Panc1 (cell line): ENCODE measurements at regions not wholly inside any gene's neighbourhood (a gene's known extent, or its start where the extent isn't known, plus 50 kb on each side); places are given as distances from the start of the nearest gene placed in this dataset.

Experiments used
- ATAC-seq: fragments of 200-7000 bp; cut with Tn5 transposase; 2 replicates; pipeline ENCODE4 v1.9.1; 2020; ENCODE audit warnings: mild to moderate bottlenecking, moderate library complexity
- BruUV-seq: library from RNA; stranded (reverse); fragments of 400-500 nt; replicated peaks from 2 replicates; lab custom pipeline; 2021; lab: Mats Ljungman, UMichigan
- CTCF ChIA-PET: fragments of 300-600 bp; sonication (Branson Sonifier 250); formaldehyde crosslinking; loops from one replicate; lab custom pipeline; 2022; ENCODE audit warnings: antibody characterized with exemption; lab: Charles Lee
- POLR2A ChIA-PET: fragments of 300-600 bp; sonication (Branson Sonifier 250); formaldehyde crosslinking; loops from one replicate; lab custom pipeline; 2022; ENCODE audit warnings: antibody characterized with exemption; lab: Charles Lee
- DNase-seq: peaks from one replicate; pipeline ENCODE4 v3.0.0-alpha.2; 2010; ENCODE audit warnings: low read depth, low spot score
- H3K27ac ChIP-seq: 2 replicates; pipeline ENCODE4 v1.5.1; 2011; ENCODE audit warnings: mild to moderate bottlenecking, low read length, inconsistent platforms
- H3K27me3 ChIP-seq: fragments of 200-500 bp; sonication (Bioruptor generic); 2 replicates; pipeline ENCODE4 v1.6.0; 2014; ENCODE audit warnings: low read length, inconsistent platforms; ENCODE audit not compliant: control insufficient read depth, insufficient read depth
- H3K36me3 ChIP-seq: fragments of 200-500 bp; sonication (Bioruptor generic); 2 replicates; pipeline ENCODE4 v1.5.1; 2014; ENCODE audit warnings: inconsistent platforms, mild to moderate bottlenecking, low read length, moderate library complexity; ENCODE audit not compliant: control insufficient read depth, insufficient read depth
- H3K4me1 ChIP-seq: 2 replicates; pipeline ENCODE4 v1.5.1; 2011; ENCODE audit warnings: inconsistent platforms, mild to moderate bottlenecking, low read length, moderate library complexity; ENCODE audit not compliant: control insufficient read depth, insufficient read depth
- H3K4me3 ChIP-seq, 2 experiments: 2 replicates each; pipeline ENCODE4 v1.5.1; 2011 to 2012; ENCODE audit warnings: low read depth in 2 of 2, low read length in 2 of 2, mild to moderate bottlenecking in 2 of 2, inconsistent platforms in 1 of 2, moderate library complexity in 1 of 2
- H3K9me3 ChIP-seq: fragments of 200-500 bp; sonication (Bioruptor generic); 2 replicates; pipeline ENCODE4 v1.5.1; 2014; ENCODE audit warnings: low read depth, mild to moderate bottlenecking, inconsistent platforms, low read length, moderate library complexity; ENCODE audit not compliant: control insufficient read depth, insufficient read depth
- POLR2AphosphoS5 ChIP-seq: IDR thresholded peaks from 2 replicates; pipeline ENCODE4 v1.6.1; 2012; ENCODE audit warnings: mild to moderate bottlenecking, low read depth, low read length, moderate library complexity
- SIN3A ChIP-seq: IDR thresholded peaks from 2 replicates; pipeline ENCODE4 v1.6.1; 2012; ENCODE audit warnings: low read depth, mild to moderate bottlenecking, low read length, moderate library complexity, borderline replicate concordance; ENCODE audit not compliant: insufficient read depth
- TCF7L2 ChIP-seq: IDR thresholded peaks from 2 replicates; pipeline ENCODE4 v1.6.1; 2011; ENCODE audit warnings: mild to moderate bottlenecking, low read depth, low read length, inconsistent platforms
- in situ Hi-C: cut with HindIII; loops from 2 replicates; pipeline ENCODE4 v1.10.0; 2016; ENCODE audit warnings: low sequenced_read_pairs, low pct_unique_long_range_greater_than_20kb
- intact Hi-C: fragments of 100-400 bp; cut with micrococcal nuclease; formaldehyde crosslinking; loops from one replicate; pipeline ENCODE4 v1.10.0; 2022; ENCODE audit not compliant: unreplicated experiment
- TF ChIP-seq, protein P1 (sequence below), 2 experiments: IDR thresholded peaks; 2 replicates each; pipeline ENCODE4 v1.6.1; 2011 to 2012; ENCODE audit warnings: low read depth in 2 of 2, control low read depth in 1 of 2, low read length in 1 of 2, mild to moderate bottlenecking in 1 of 2, moderate library complexity in 1 of 2; ENCODE audit not compliant: insufficient read depth in 1 of 2
- TF ChIP-seq, protein P2 (sequence below): fragments of 450-650 bp; IDR thresholded peaks from 2 replicates; pipeline ENCODE4 v1.5.1; 2017; ENCODE audit warnings: mild to moderate bottlenecking

DNA sequence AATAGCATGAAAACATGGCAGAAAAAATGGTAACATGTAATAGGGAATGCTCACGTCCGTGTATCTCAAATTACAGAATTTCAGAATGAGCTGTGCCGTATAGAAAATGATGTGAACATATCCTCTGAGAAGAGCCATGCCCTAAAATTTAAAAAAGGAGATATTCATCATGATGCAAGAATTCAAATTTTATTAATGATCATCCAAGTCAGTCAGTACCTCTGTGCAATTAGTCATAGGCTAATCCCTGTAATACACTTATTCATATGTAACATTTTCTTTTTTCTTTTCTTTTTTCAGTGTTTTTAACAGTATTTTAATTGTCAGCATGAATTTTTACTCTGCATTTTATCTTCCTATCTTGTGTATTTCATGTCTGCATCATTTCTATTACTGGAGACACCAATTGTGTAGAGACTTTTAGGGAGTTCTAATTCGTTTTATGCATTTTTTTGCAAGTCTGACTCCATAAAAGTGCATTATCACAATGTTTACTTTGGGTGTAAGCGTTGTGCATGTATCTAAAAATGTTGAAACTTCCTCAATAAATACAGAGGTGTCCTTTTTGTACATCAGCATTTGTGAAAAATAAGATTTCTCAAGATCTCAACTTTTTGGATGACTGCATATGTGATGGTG lies 1103.7 kb upstream of the CELF2 start:
- H3K4me1 ChIP-seq, result no peaks in the 10 kb centered on the region
- no peaks in the 10 kb centered on the region for H3K9me3 ChIP-seq
- TF ChIP-seq POLR2AphosphoS5 (no peak), SIN3A (no peak), TCF7L2 (no peak)
- TF ChIP-seq, protein P1, sequence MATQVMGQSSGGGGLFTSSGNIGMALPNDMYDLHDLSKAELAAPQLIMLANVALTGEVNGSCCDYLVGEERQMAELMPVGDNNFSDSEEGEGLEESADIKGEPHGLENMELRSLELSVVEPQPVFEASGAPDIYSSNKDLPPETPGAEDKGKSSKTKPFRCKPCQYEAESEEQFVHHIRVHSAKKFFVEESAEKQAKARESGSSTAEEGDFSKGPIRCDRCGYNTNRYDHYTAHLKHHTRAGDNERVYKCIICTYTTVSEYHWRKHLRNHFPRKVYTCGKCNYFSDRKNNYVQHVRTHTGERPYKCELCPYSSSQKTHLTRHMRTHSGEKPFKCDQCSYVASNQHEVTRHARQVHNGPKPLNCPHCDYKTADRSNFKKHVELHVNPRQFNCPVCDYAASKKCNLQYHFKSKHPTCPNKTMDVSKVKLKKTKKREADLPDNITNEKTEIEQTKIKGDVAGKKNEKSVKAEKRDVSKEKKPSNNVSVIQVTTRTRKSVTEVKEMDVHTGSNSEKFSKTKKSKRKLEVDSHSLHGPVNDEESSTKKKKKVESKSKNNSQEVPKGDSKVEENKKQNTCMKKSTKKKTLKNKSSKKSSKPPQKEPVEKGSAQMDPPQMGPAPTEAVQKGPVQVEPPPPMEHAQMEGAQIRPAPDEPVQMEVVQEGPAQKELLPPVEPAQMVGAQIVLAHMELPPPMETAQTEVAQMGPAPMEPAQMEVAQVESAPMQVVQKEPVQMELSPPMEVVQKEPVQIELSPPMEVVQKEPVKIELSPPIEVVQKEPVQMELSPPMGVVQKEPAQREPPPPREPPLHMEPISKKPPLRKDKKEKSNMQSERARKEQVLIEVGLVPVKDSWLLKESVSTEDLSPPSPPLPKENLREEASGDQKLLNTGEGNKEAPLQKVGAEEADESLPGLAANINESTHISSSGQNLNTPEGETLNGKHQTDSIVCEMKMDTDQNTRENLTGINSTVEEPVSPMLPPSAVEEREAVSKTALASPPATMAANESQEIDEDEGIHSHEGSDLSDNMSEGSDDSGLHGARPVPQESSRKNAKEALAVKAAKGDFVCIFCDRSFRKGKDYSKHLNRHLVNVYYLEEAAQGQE (IDR thresholded peaks at IDR 0.05; ENCODE audit: insufficient read depth in 1 of 2, low read depth in 2 of 2, low read length in 1 of 2), result no peak
- TF ChIP-seq, protein P2, sequence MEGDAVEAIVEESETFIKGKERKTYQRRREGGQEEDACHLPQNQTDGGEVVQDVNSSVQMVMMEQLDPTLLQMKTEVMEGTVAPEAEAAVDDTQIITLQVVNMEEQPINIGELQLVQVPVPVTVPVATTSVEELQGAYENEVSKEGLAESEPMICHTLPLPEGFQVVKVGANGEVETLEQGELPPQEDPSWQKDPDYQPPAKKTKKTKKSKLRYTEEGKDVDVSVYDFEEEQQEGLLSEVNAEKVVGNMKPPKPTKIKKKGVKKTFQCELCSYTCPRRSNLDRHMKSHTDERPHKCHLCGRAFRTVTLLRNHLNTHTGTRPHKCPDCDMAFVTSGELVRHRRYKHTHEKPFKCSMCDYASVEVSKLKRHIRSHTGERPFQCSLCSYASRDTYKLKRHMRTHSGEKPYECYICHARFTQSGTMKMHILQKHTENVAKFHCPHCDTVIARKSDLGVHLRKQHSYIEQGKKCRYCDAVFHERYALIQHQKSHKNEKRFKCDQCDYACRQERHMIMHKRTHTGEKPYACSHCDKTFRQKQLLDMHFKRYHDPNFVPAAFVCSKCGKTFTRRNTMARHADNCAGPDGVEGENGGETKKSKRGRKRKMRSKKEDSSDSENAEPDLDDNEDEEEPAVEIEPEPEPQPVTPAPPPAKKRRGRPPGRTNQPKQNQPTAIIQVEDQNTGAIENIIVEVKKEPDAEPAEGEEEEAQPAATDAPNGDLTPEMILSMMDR, result no peak
- no TSS peak for BruUV-seq
- POLR2A ChIA-PET, result no interaction called here
- in situ Hi-C loops (no loop called here), intact Hi-C loops (no loop called here)
- ATAC-seq (no peak), DNase-seq (no peak)
- no peak overlapping the region for H3K4me3 ChIP-seq
- no peak overlapping the region for H3K27ac ChIP-seq
- no peaks in the 10 kb centered on the region for H3K36me3 ChIP-seq
- CTCF ChIA-PET, result no interaction called here
- no peaks in the 10 kb centered on the region for H3K27me3 ChIP-seq

DNA sequence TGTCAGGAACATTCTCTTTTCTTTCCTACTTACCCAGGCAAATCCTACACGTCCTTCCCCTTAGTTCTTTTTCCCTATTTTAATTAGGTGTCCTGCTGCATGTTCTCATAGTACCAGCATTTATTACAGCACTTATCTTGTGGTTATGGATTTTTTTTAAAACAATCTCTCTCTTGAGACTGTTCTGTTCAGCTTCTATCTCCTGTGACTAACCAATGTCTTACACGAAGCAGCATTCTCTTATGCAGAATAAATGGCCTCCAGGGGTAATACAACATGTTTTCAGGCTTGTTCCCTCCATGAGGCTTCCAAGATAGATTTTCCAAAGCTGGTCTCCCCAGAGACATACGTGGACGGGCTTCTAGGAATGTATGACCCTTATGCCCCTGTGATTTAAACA lies 1096.1 kb upstream of the CELF2 start:
- in situ Hi-C loops (no loop called here), intact Hi-C loops (no loop called here)
- TF ChIP-seq SIN3A, result no peak
- TF ChIP-seq, protein P2, result no peak
- no peak for TF ChIP-seq TCF7L2
- TF ChIP-seq, protein P1 (IDR thresholded peaks at IDR 0.05; ENCODE audit: insufficient read depth in 1 of 2, low read depth in 2 of 2, low read length in 1 of 2), result no peak
- TF ChIP-seq POLR2AphosphoS5, result no peak
- no peak for ATAC-seq
- POLR2A ChIA-PET, result no interaction called here
- Histone ChIP-seq H3K4me3 (no peak overlapping the region), H3K4me1 (no peaks in the 10 kb centered on the region), H3K36me3 (no peaks in the 10 kb centered on the region), H3K9me3 (no peaks in the 10 kb centered on the region), H3K27ac (no peak overlapping the region), H3K27me3 (no peaks in the 10 kb centered on the region)
- CTCF ChIA-PET, result no interaction called here
- no peak for DNase-seq
- no TSS peak for BruUV-seq
